GM12878 (cell line): ENCODE measurements at regions not wholly inside any gene's neighbourhood (a gene's known extent, or its start where the extent isn't known, plus 50 kb on each side); places are given as distances from the start of the nearest gene placed in this dataset.

Source experiments
- ATAC-seq: fragments of 200-7000 bp; cut with Tn5 transposase; 3 replicates; pipeline ENCODE4 v1.9.1; 2020; ENCODE audit warnings: mild to moderate bottlenecking, moderate library complexity
- BruUV-seq: library from RNA; stranded (reverse); fragments of 400-500 nt; replicated peaks from 2 replicates; lab custom pipeline; 2021; lab: Mats Ljungman, UMichigan
- CTCF ChIA-PET: fragments of 300-600 bp; sonication (Branson Sonifier 250); formaldehyde crosslinking; extraction: SDS; loops from one replicate; lab custom pipeline; 2021; ENCODE audit warnings: inconsistent platforms; lab: Yijun Ruan, JAX
- POLR2A ChIA-PET: fragments of 350-600 bp; formaldehyde crosslinking; extraction: SDS; loops from one replicate; lab custom pipeline; 2021; ENCODE audit warnings: inconsistent platforms; lab: Charles Lee
- RAD21 ChIA-PET: fragments of 300-600 bp; sonication (Branson Sonifier 250); formaldehyde crosslinking; loops from one replicate; lab custom pipeline; 2023; ENCODE audit warnings: antibody characterized with exemption; ENCODE audit not compliant: unreplicated experiment; lab: Charles Lee
- SMC1A ChIA-PET: fragments of 300-600 bp; sonication (Branson Sonifier 250); formaldehyde crosslinking; loops from one replicate; lab custom pipeline; 2023; ENCODE audit not compliant: unreplicated experiment, uncharacterized antibody; lab: Charles Lee
- DNase-seq: peaks from one replicate; pipeline ENCODE4 v3.0.0-alpha.2; 2011; ENCODE audit warnings: low read depth, low spot score
- FAIRE-seq: peaks from 3 replicates; lab custom pipeline; 2011; peaks lifted over from hg19 to GRCh38; lab: Jason Lieb, UNC
- H2AFZ ChIP-seq: 2 replicates; pipeline ENCODE4 v1.6.0; 2011; ENCODE audit warnings: low read depth, low read length, control low read depth; ENCODE audit not compliant: control insufficient read depth
- H3K27ac ChIP-seq: 2 replicates; pipeline ENCODE4 v1.5.1; 2011; ENCODE audit warnings: control low read depth; ENCODE audit not compliant: control insufficient read depth, insufficient read depth
- H3K27me3 ChIP-seq, 2 experiments: replicated peaks in 1 of 2; 2 replicates each; pipeline versions ENCODE4 v1.6.0 to v1.6.1; 2011; ENCODE audit warnings: low read length in 1 of 2; ENCODE audit not compliant: control insufficient read depth in 2 of 2, insufficient read depth in 2 of 2
- H3K36me3 ChIP-seq, 2 experiments: 2 replicates each; pipeline ENCODE4 v1.5.1; 2011; ENCODE audit warnings: low read length in 1 of 2; ENCODE audit not compliant: control insufficient read depth in 2 of 2, insufficient read depth in 2 of 2
- H3K4me1 ChIP-seq: 2 replicates; pipeline ENCODE4 v1.6.1; 2011; ENCODE audit warnings: mild to moderate bottlenecking, low read length, moderate library complexity, mixed read lengths; ENCODE audit not compliant: control insufficient read depth, insufficient read depth
- H3K4me2 ChIP-seq: 2 replicates; pipeline ENCODE4 v1.6.0; 2011; ENCODE audit warnings: control low read depth; ENCODE audit not compliant: control insufficient read depth, insufficient read depth
- H3K4me3 ChIP-seq: fragments of 200-600 bp; sonication (generic); 2 replicates; pipeline ENCODE4 v1.5.1; 2016
- H3K79me2 ChIP-seq: 2 replicates; pipeline ENCODE4 v1.6.0; 2011; ENCODE audit warnings: low read length; ENCODE audit not compliant: control insufficient read depth, insufficient read depth
- H3K9ac ChIP-seq: 2 replicates; pipeline ENCODE4 v1.8.0; 2011; ENCODE audit warnings: low read length, control low read depth, mixed read lengths; ENCODE audit not compliant: control insufficient read depth, insufficient read depth
- H3K9me3 ChIP-seq: replicated peaks from 3 replicates; pipeline ENCODE4 v1.5.1; 2011; ENCODE audit warnings: mild to moderate bottlenecking, low read length; ENCODE audit not compliant: control insufficient read depth, insufficient read depth
- H4K20me1 ChIP-seq: 2 replicates; pipeline ENCODE4 v1.6.0; 2011; ENCODE audit not compliant: control insufficient read depth, insufficient read depth
- CHD1 ChIP-seq: IDR thresholded peaks from 2 replicates; pipeline ENCODE4 v1.6.1; 2012; ENCODE audit warnings: low read depth, low read length, improper control_type of control experiment
- FOXK2 ChIP-seq: fragments of 450-650 bp; IDR thresholded peaks from 2 replicates; pipeline ENCODE4 v1.6.1; 2017; ENCODE audit warnings: mild to moderate bottlenecking, moderate library complexity
- FOXM1 ChIP-seq: IDR thresholded peaks from 2 replicates; pipeline ENCODE4 v1.6.1; 2012; ENCODE audit warnings: low read depth, mild to moderate bottlenecking, inconsistent platforms, low read length, moderate library complexity
- PAX8 ChIP-seq: fragments of 450-650 bp; IDR thresholded peaks from 2 replicates; pipeline ENCODE4 v1.6.1; 2017; ENCODE audit warnings: mild to moderate bottlenecking, moderate library complexity
- RFX5 ChIP-seq: IDR thresholded peaks from 2 replicates; pipeline ENCODE4 v1.6.1; 2011; ENCODE audit warnings: low read depth, low read length, improper control_type of control experiment
- SMAD1 ChIP-seq: fragments of 450-650 bp; IDR thresholded peaks from 2 replicates; pipeline ENCODE4 v1.6.1; 2018; ENCODE audit warnings: mild to moderate bottlenecking, low read depth; ENCODE audit not compliant: partially characterized antibody
- in situ Hi-C: fragments of 300-500 bp; cut with MboI; formaldehyde crosslinking; loops from 9 replicates; pipeline ENCODE4 v1.14.3; 2018; ENCODE audit warnings: mixed read lengths
- intact Hi-C: fragments of 100-400 bp; cut with micrococcal nuclease; formaldehyde crosslinking; loops from one replicate; pipeline ENCODE4 v1.14.2; 2022; ENCODE audit not compliant: unreplicated experiment
- TF ChIP-seq, protein P1 (sequence below): IDR thresholded peaks from 2 replicates; pipeline ENCODE4 v1.6.1; 2012; ENCODE audit warnings: low read depth, low read length, improper control_type of control experiment
- TF ChIP-seq, protein P2 (sequence below): IDR thresholded peaks from 2 replicates; pipeline ENCODE4 v1.6.1; 2011; ENCODE audit warnings: mild to moderate bottlenecking, low read depth, low read length, moderate library complexity; ENCODE audit not compliant: insufficient replicate concordance
- TF ChIP-seq, protein P3 (sequence below): fragments of 450-650 bp; IDR thresholded peaks from 2 replicates; pipeline ENCODE4 v1.6.1; 2018; ENCODE audit warnings: borderline replicate concordance, mild to moderate bottlenecking; ENCODE audit not compliant: partially characterized antibody

DNA sequence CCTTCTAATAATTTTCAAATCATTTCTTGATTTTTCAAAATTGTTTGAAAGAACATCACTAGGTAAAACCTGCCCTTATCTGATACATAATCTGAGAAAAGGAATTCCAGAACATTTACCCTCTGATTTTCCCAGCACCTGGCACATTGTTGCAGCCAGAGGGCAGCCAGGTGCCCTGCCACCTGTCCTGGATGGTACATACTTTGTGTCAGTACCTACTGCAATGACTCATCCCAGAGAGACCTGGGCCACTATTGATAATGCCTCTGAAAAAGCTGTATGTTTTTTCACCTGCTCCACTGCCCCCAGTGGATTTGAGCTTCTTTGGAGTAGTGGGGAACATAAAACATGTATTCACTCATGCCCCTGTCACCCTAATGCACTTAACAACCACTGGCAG is 648.9 kb upstream of the GBE1 start:
- Histone ChIP-seq H3K9ac (no peak overlapping the region), H3K4me2 (no peak overlapping the region), H3K27ac (no peak overlapping the region), H3K4me1 (no peaks in the 10 kb centered on the region), H4K20me1 (no peaks in the 10 kb centered on the region), H3K79me2 (no peaks in the 10 kb centered on the region), H2AFZ (no peak overlapping the region), H3K9me3 (no peaks in the 10 kb centered on the region), H3K36me3 (no peaks in the 10 kb centered on the region), H3K27me3 (no peaks in the 10 kb centered on the region), H3K4me3 (no peak overlapping the region)
- in situ Hi-C loops: no loop called here
- TF ChIP-seq RFX5: no peak
- TF ChIP-seq, protein P1, sequence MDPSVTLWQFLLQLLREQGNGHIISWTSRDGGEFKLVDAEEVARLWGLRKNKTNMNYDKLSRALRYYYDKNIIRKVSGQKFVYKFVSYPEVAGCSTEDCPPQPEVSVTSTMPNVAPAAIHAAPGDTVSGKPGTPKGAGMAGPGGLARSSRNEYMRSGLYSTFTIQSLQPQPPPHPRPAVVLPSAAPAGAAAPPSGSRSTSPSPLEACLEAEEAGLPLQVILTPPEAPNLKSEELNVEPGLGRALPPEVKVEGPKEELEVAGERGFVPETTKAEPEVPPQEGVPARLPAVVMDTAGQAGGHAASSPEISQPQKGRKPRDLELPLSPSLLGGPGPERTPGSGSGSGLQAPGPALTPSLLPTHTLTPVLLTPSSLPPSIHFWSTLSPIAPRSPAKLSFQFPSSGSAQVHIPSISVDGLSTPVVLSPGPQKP: no peak
- TF ChIP-seq CHD1: no peak
- TF ChIP-seq, protein P2, sequence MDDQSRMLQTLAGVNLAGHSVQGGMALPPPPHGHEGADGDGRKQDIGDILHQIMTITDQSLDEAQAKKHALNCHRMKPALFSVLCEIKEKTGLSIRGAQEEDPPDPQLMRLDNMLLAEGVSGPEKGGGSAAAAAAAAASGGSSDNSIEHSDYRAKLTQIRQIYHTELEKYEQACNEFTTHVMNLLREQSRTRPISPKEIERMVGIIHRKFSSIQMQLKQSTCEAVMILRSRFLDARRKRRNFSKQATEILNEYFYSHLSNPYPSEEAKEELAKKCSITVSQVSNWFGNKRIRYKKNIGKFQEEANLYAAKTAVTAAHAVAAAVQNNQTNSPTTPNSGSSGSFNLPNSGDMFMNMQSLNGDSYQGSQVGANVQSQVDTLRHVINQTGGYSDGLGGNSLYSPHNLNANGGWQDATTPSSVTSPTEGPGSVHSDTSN: no peak
- no peak for TF ChIP-seq FOXM1
- no peak for TF ChIP-seq SMAD1
- no peak for TF ChIP-seq FOXK2
- no peak for TF ChIP-seq PAX8
- TF ChIP-seq, protein P3, sequence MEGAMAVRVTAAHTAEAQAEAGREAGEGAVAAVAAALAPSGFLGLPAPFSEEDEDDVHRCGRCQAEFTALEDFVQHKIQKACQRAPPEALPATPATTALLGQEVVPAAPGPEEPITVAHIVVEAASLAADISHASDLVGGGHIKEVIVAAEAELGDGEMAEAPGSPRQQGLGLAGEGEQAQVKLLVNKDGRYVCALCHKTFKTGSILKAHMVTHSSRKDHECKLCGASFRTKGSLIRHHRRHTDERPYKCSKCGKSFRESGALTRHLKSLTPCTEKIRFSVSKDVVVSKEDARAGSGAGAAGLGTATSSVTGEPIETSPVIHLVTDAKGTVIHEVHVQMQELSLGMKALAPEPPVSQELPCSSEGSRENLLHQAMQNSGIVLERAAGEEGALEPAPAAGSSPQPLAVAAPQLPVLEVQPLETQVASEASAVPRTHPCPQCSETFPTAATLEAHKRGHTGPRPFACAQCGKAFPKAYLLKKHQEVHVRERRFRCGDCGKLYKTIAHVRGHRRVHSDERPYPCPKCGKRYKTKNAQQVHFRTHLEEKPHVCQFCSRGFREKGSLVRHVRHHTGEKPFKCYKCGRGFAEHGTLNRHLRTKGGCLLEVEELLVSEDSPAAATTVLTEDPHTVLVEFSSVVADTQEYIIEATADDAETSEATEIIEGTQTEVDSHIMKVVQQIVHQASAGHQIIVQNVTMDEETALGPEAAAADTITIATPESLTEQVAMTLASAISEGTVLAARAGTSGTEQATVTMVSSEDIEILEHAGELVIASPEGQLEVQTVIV: no peak
- FAIRE-seq: no peak
- CTCF ChIA-PET: no interaction called here
- DNase-seq: no peak
- SMC1A ChIA-PET: interaction anchor here (0.9 kb wide), 1 partner anchor 681 kb away, joined by 3 read pairs; no protein-coding TSS in a partner anchor
- BruUV-seq: no TSS peak
- POLR2A ChIA-PET: no interaction called here
- intact Hi-C loops: no loop called here
- RAD21 ChIA-PET: no interaction called here
- ATAC-seq: no peak; the same call in 2 of the 3 replicates
